ENCODE measurements at regions not wholly inside any gene's neighbourhood (a gene's known extent, or its start where the extent isn't known, plus 50 kb on each side); places are given as distances from the start of the nearest gene placed in this dataset.

GRCh38 chr4:12879496-12879895 lies 604.6 kb downstream of the RAB28 start:
- no peak for TF ChIP-seq POLR2A (IDR thresholded peaks at IDR 0.05)
- TF ChIP-seq CTCF (IDR thresholded peaks at IDR 0.05): no peak
